HG03139 (cell line): ENCODE measurements at regions not wholly inside any gene's neighbourhood (a gene's known extent, or its start where the extent isn't known, plus 50 kb on each side); places are given as distances from the start of the nearest gene placed in this dataset.
A peak's percentile ranks its signal among the peaks of the same experiment; 100 is the strongest.

Experiments
- ATAC-seq: cut with Tn5 transposase; IDR thresholded peaks from one replicate; pipeline ENCODE4 v1.9.1; 2021; ENCODE audit not compliant: unreplicated experiment

GRCh38 chr6:26196846-26197635, 109.8 kb downstream of the HFE start:
- peak; percentile 33 for ATAC-seq

- ATAC-seq: no peak
These were observed 110.4 kb downstream of the HFE start for GRCh38 chr6:26197636-26197932.

DNA sequence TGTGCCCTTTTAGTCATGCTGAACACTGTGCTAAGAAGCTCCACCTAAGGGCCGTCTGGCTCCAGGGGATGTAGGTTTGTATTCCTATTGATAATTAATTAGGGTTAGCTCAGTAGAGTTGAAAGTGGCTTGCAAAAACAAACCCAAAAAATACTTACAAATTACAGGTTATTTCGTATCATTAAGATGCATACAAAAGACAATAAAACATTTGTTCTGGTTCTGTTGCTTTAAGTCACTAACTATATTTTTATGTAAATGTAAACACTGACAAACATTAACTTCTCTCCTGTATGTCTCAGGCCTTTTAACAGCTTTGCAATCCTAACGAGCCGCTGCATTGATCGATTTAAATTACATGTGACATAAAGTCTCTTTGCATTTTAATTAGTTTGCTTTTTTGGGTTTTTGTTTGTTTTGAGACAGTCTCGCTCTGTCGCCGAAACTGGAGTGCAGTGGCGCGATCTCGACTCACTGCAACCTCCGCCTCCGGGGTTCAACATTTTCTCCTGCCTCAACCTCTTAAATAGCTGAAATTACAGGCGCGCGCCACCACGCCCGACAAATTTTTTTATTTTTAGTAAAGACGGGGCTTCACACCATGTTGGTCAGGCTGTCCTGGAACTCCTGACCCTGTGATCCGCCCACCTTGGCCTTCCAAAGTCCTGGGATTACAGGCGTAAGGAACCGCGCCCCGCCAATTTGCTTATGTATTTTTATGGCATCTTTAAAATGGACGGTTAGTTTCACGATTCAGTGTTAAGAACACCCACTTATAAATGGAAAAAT, 110.9 kb downstream of the HFE start:
- no peak for ATAC-seq

DNA sequence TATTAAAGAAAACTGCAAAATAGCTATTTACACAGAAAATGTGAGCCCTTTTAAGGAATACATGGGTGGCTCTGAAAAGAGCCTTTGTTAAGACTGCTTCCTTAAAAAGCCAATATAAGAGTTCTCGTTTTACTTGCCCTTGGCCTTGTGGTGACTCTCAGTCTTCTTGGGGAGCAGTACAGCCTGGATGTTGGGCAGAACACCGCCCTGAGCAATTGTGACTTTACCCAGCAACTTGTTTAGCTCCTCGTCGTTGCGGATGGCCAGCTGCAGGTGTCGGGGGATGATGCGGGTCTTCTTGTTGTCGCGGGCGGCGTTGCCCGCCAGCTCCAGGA, 111.5 kb downstream of the HFE start:
- peak; percentile 2 for ATAC-seq

DNA sequence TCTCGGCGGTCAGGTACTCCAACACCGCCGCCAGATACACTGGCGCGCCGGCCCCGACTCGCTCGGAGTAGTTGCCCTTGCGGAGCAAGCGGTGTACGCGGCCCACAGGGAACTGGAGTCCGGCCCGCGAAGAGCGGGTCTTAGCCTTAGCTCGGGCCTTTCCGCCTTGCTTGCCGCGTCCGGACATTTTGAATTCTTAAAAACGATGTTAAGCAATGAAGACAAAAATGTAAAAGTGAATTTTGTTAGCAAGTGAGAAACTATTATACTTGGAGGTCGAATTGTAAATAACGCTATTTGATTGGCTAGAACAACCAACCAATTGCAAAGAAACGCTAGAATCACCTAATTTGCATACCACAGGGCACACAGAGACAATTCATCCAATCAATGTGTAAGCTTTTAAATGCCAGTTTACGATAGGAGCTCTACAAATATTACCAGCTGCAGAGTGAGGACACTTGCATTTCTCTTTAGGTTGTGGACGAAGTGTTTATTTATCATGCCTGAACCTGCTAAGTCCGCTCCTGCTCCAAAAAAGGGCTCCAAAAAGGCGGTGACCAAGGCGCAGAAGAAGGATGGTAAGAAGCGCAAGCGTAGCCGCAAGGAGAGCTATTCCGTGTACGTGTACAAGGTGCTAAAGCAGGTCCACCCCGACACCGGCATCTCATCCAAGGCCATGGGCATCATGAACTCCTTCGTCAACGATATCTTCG, 112.0 kb downstream of the HFE start:
- peak; percentile 43 for ATAC-seq

DNA sequence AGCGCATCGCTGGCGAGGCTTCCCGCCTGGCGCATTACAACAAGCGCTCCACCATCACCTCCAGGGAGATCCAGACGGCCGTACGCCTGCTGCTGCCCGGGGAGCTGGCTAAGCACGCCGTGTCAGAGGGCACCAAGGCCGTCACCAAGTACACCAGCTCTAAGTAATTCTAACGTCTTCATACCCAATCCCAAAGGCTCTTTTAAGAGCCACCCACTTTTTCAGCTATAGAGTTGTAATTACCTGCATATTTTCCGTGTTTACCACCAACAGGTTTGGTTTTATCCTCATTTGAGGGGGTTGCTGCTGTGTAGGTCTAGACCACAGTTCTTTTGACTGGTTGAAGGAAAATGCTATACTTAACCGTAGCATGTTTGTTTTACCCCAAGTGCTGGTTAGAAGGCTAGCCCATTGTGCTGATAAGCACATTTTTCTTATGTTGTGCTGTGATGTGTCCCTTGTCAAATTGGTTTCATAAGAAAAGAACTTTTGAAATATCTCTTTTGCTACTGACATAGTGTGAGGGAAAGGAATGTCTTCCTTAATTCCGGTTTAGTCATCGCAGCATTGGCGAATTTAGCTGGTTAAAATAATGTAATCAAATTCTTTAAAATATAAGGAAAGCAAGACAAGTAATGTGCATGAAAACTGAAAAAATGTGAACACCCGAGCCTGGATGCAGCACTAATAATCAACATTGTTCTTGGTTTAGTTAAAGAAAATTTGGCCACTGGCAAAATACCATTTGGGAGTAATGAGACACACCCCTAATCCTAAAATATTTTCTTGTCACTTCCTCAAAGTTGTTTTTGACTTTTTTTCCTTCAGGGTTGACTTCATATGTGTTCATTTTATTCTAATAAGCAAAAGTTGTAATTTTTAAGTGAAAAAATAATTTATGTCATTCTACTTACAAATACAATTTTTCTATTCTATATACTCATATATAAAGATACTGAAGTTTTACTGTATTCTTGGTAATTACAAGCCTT, 112.8 kb downstream of the HFE start:
- ATAC-seq: no peak

- ATAC-seq: no peak
These were observed 113.9 kb downstream of the HFE start for GRCh38 chr6:26200918-26201721.

DNA sequence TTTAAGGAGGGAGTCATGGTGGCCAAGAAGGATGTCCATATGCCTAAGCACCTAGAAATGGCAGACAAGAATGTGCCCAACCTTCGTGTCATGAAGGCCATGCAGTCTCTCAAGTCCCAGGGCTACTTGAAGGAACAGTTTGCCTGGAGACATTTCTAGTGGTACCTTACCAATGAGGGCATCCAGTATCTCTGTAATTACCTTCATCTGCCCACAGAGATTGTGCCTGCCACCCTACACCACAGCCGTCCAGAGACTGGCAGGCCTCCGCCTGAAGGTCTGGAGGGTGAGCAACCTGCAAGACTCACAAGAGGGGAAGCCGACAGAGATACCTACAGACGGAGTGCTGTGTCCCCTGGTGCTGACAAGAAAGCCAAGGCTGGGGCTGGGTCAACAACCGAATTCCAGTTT, 115.0 kb downstream of the HFE start:
- no peak for ATAC-seq

DNA sequence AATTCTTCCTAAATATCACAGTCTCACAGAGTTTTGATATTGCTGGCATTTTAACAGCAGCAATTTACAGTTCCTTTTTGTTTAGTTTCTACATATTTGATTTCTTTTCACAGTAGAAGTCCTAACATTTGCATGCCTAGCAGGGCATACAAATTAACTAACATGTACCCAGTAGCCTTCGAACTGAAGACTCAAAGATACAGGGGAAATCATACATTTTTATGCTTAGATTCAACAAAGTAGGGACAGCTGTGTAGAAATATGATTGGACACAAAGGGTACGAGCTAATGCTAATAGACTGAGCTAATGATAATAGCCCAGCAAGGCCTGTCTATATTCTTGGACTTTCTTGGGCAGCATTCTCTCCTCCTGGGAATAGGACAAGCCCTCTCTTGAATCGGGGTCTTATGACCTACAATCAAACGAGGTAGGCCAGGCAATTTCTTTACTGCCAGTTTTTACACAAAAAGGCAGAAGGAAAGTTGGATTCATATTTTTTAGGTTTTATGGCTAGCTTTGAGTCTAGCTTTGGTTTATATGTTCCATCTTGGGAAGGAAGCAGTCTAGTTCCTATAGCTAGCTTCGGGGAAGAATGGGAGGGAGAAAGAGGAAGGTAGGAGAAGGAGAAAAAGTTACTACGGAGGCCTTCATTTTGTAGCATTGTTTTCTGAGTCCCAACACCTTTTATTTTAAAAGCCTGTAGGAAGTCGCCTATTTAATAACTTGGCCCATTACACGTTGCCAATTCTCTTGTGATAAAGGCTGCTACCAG, 115.8 kb downstream of the HFE start:
- ATAC-seq: no peak

DNA sequence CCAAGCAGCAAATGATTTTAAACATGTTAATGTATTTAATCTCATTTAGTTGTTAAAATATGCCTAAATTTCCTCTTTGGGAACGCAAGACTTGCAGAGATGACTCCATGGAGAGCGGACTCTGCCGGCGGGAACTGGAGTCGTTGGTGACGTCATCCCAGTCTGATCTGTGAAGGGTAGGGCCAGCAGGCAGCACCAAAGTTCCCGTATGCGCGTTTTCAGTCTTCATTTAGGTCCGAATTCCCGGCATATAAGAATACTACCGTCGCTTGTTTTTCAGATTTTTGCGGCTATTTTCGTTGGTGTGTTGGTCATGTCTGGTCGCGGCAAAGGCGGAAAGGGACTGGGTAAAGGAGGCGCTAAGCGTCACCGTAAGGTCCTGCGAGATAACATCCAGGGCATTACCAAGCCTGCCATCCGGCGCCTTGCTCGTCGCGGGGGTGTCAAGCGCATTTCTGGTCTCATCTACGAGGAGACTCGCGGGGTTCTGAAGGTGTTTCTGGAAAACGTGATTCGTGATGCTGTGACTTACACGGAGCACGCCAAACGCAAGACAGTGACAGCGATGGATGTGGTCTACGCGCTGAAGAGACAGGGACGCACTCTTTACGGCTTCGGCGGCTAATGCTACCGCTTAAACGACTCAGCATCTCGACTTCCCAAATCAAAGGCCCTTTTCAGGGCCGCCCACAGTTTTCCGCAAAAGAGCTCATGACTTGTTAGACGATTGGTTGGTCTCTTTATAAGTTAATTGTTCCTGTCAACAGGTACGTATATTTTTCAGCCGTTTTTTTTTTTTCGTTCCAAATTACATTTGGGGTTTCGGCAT, 117.3 kb downstream of the HFE start:
- ATAC-seq: peak; percentile 36

GRCh38 chr6:26205161-26205624, 118.0 kb downstream of the HFE start:
- ATAC-seq: no peak

GRCh38 chr6:26205625-26206574, 118.7 kb downstream of the HFE start:
- ATAC-seq: no peak

DNA sequence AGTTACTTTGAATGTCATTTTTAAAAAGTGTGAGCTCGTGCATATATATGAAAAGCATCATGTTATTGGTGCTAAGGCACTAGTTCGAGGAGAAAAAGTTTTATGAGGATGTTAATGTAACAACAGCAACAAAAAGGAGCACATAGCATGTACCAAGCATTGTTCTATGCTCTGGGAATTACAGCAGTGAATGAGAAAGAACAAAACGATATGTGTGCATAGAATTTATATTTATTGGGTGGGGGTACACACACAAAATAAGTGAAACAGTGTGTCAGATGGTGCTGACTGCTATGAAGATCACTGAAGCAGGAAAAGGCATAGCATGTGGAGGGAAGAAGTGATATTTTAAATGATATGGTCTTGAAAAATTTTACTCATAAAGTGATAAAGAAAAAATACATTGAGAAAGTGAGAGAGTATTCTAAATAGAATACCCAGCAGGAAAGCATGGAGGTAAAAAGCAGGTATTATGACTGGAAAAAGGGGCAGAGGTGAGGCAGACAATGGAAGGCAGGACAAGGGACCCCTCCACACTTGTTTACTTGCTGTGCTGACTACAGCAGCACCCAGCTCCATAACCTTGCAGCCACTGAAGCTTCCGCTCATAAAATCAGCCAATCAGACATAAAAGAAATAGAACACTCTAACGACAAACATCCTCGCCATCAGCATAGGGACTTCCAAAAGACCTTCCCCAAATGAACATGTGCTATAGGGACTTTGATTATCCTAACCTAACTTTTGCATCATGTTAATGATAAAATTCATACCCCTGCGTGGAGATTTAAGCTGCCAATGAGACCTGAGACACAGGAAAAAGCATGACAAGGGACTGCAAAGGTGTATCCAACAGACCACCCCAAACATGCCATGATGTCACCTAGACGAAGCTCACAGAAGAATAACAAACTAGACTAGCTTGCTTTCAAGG, 119.9 kb downstream of the HFE start:
- ATAC-seq: no peak

- no peak for ATAC-seq
These were observed 124.7 kb downstream of the HFE start for GRCh38 chr6:26211963-26212362.

GRCh38 chr6:26213334-26214075, 126.3 kb downstream of the HFE start:
- no peak for ATAC-seq
